Fibroblast of lung (primary cell): ENCODE measurements at regions not wholly inside any gene's neighbourhood (a gene's known extent, or its start where the extent isn't known, plus 50 kb on each side); places are given as distances from the start of the nearest gene placed in this dataset.

Experiments
- DNase-seq, 2 donors: peaks; one replicate each; pipeline versions ENCODE4 v3.0.0 to v3.0.0-alpha.2; 2010; ENCODE audit warnings: low read depth in 2 of 2
- H2AFZ ChIP-seq: 2 replicates; pipeline ENCODE4 v1.5.1; 2012; ENCODE audit warnings: low read length, control low read depth, inconsistent platforms
- H3K27ac ChIP-seq: 2 replicates; pipeline ENCODE4 v1.5.1; 2011; ENCODE audit warnings: low read length, control low read depth; ENCODE audit not compliant: insufficient read depth
- H3K27me3 ChIP-seq: 2 replicates; pipeline ENCODE4 v1.5.1; 2011; ENCODE audit warnings: mild to moderate bottlenecking, low read length; ENCODE audit not compliant: control insufficient read depth, insufficient read depth
- H3K36me3 ChIP-seq: 2 replicates; pipeline ENCODE4 v1.5.1; 2011; ENCODE audit warnings: low read length; ENCODE audit not compliant: control insufficient read depth, insufficient read depth
- H3K4me1 ChIP-seq: 2 replicates; pipeline ENCODE4 v1.5.1; 2011; ENCODE audit warnings: low read length; ENCODE audit not compliant: control insufficient read depth, insufficient read depth; ENCODE audit errors: extremely low read depth
- H3K4me2 ChIP-seq: 2 replicates; pipeline ENCODE4 v1.5.1; 2011; ENCODE audit warnings: low read length, control low read depth; ENCODE audit not compliant: insufficient read depth; ENCODE audit errors: extremely low read depth
- H3K4me3 ChIP-seq, 4 experiments: fragments of 200-600 bp in 1 of 4; sonication (generic) in 1 of 4; replicated peaks in 1 of 4; 2 replicates each; pipeline ENCODE4 v1.5.1; 2011 to 2016; ENCODE audit warnings: low read length in 4 of 4, low read depth in 3 of 4, mild to moderate bottlenecking in 3 of 4, control low read depth in 2 of 4, inconsistent platforms in 1 of 4, mixed read lengths in 1 of 4; ENCODE audit not compliant: insufficient read depth in 1 of 4; ENCODE audit errors: control extremely low read depth in 1 of 4
- H3K79me2 ChIP-seq: 2 replicates; pipeline ENCODE4 v1.5.1; 2012; ENCODE audit warnings: mild to moderate bottlenecking, low read length, inconsistent platforms; ENCODE audit not compliant: control insufficient read depth, insufficient read depth
- H3K9ac ChIP-seq: 2 replicates; pipeline ENCODE4 v1.5.1; 2011; ENCODE audit warnings: mild to moderate bottlenecking, low read length, control low read depth; ENCODE audit not compliant: insufficient read depth
- H3K9me3 ChIP-seq: 2 replicates; pipeline ENCODE4 v1.5.1; 2012; ENCODE audit warnings: low read depth, low read length; ENCODE audit not compliant: control insufficient read depth, insufficient read depth
- H4K20me1 ChIP-seq: 2 replicates; pipeline ENCODE4 v1.5.1; 2011; ENCODE audit warnings: low read length; ENCODE audit not compliant: control insufficient read depth, insufficient read depth; ENCODE audit errors: extremely low read depth
- EZH2 ChIP-seq: IDR thresholded peaks from 2 replicates; pipeline ENCODE4 v1.5.1; 2012; ENCODE audit warnings: low read length, control low read depth, mild to moderate bottlenecking; ENCODE audit errors: missing control alignments
- TF ChIP-seq, protein P1 (sequence below), 2 donors: IDR thresholded peaks in 1 of 2; conservative IDR thresholded peaks in 1 of 2; 1 replicate in 1 of 2; 2 replicates in 1 of 2; pipeline ENCODE4 v1.5.1; 2011 to 2012; ENCODE audit warnings: low read length in 2 of 2, control low read depth in 1 of 2, inconsistent platforms in 1 of 2, low read depth in 1 of 2, mild to moderate bottlenecking in 1 of 2

GRCh38 chr9:81370650-81371049 lies 318.7 kb downstream of the TLE1 start:
- H3K36me3 ChIP-seq, result no peaks in the 10 kb centered on the region
- no peaks in the 10 kb centered on the region for H3K9me3 ChIP-seq
- H2AFZ ChIP-seq, result no peak overlapping the region
- no peaks in the 10 kb centered on the region for H3K79me2 ChIP-seq
- H3K27me3 ChIP-seq, result no peaks in the 10 kb centered on the region
- no peak for TF ChIP-seq EZH2
- TF ChIP-seq, protein P1, sequence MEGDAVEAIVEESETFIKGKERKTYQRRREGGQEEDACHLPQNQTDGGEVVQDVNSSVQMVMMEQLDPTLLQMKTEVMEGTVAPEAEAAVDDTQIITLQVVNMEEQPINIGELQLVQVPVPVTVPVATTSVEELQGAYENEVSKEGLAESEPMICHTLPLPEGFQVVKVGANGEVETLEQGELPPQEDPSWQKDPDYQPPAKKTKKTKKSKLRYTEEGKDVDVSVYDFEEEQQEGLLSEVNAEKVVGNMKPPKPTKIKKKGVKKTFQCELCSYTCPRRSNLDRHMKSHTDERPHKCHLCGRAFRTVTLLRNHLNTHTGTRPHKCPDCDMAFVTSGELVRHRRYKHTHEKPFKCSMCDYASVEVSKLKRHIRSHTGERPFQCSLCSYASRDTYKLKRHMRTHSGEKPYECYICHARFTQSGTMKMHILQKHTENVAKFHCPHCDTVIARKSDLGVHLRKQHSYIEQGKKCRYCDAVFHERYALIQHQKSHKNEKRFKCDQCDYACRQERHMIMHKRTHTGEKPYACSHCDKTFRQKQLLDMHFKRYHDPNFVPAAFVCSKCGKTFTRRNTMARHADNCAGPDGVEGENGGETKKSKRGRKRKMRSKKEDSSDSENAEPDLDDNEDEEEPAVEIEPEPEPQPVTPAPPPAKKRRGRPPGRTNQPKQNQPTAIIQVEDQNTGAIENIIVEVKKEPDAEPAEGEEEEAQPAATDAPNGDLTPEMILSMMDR (conservative IDR thresholded peaks at IDR 0.05 in 1 of 2, IDR thresholded peaks at IDR 0.05 in 1 of 2; ENCODE audit: low read depth in 1 of 2, low read length in 2 of 2), result no peak
- DNase-seq, result no peak
- H3K4me2 ChIP-seq, result no peak overlapping the region
- H4K20me1 ChIP-seq, result no peaks in the 10 kb centered on the region
- H3K4me3 ChIP-seq, result no peak overlapping the region
- no peak overlapping the region for H3K27ac ChIP-seq
- no peaks in the 10 kb centered on the region for H3K4me1 ChIP-seq
- no peak overlapping the region for H3K9ac ChIP-seq

DNA sequence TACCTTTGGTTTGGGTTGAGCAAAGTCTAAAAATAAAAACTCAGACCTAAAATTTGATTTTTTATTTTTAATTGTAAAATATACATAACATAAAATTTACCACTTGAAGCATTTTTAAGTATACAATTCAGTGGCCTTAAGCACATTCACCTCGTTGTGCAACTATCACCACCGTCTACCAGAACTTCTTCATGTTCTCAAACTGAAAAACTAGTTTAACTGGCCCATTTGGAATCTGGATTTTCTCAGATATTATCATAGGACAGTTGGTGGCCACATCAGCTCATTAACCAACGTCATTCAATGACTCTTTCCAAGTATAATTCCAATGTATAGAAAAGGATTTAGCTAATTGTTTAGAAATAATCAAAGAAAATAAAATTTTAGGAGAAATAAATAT lies 319.3 kb downstream of the TLE1 start:
- Histone ChIP-seq H3K27me3 (no peaks in the 10 kb centered on the region), H3K9me3 (no peaks in the 10 kb centered on the region), H3K79me2 (no peaks in the 10 kb centered on the region), H3K27ac (no peak overlapping the region), H3K4me1 (no peaks in the 10 kb centered on the region), H4K20me1 (no peaks in the 10 kb centered on the region), H2AFZ (no peak overlapping the region), H3K9ac (no peak overlapping the region), H3K36me3 (no peaks in the 10 kb centered on the region), H3K4me2 (no peak overlapping the region), H3K4me3 (no peak overlapping the region)
- no peak for TF ChIP-seq EZH2
- TF ChIP-seq, protein P1 (conservative IDR thresholded peaks at IDR 0.05 in 1 of 2, IDR thresholded peaks at IDR 0.05 in 1 of 2; ENCODE audit: low read depth in 1 of 2, low read length in 2 of 2), result no peak
- no peak for DNase-seq

GRCh38 chr9:81369121-81369520 lies 320.2 kb downstream of the TLE1 start:
- H3K79me2 ChIP-seq, result no peaks in the 10 kb centered on the region
- no peaks in the 10 kb centered on the region for H3K36me3 ChIP-seq
- no peak overlapping the region for H3K27ac ChIP-seq
- no peaks in the 10 kb centered on the region for H3K27me3 ChIP-seq
- H2AFZ ChIP-seq, result no peak overlapping the region
- no peak overlapping the region for H3K4me3 ChIP-seq
- TF ChIP-seq EZH2, result no peak
- TF ChIP-seq, protein P1 (conservative IDR thresholded peaks at IDR 0.05 in 1 of 2, IDR thresholded peaks at IDR 0.05 in 1 of 2; ENCODE audit: low read depth in 1 of 2, low read length in 2 of 2), result no peak
- H4K20me1 ChIP-seq, result no peaks in the 10 kb centered on the region
- no peaks in the 10 kb centered on the region for H3K4me1 ChIP-seq
- no peaks in the 10 kb centered on the region for H3K9me3 ChIP-seq
- DNase-seq, result no peak
- no peak overlapping the region for H3K9ac ChIP-seq
- no peak overlapping the region for H3K4me2 ChIP-seq
